HEK293 (cell line): ENCODE measurements at regions not wholly inside any gene's neighbourhood (a gene's known extent, or its start where the extent isn't known, plus 50 kb on each side); places are given as distances from the start of the nearest gene placed in this dataset.

Experiments used
- CTCF ChIA-PET: fragments of 350-600 bp; formaldehyde crosslinking; extraction: SDS; loops from one replicate; lab custom pipeline; 2021; ENCODE audit warnings: antibody characterized with exemption; lab: Yijun Ruan, JAX
- POLR2A ChIA-PET: fragments of 300-600 bp; formaldehyde crosslinking; extraction: SDS; loops from one replicate; lab custom pipeline; 2020; ENCODE audit warnings: antibody characterized with exemption, inconsistent platforms; lab: Yijun Ruan, JAX
- H3K27ac ChIP-seq: fragments of 200-500 bp; sonication (Bioruptor generic); 2 replicates; pipeline ENCODE4 v1.5.1; 2014; ENCODE audit warnings: low read depth, low read length, control low read depth, inconsistent platforms; ENCODE audit errors: extremely low read depth
- H3K36me3 ChIP-seq, 2 experiments: fragments of 200-500 bp in 1 of 2; sonication (Bioruptor generic) in 1 of 2; 1 replicate in 1 of 2; 2 replicates in 1 of 2; pipeline ENCODE4 v1.5.1; 2014 to 2017; ENCODE audit warnings: inconsistent platforms in 2 of 2, low read length in 2 of 2; ENCODE audit not compliant: control insufficient read depth in 2 of 2, insufficient read depth in 1 of 2
- H3K4me1 ChIP-seq: fragments of 200-500 bp; sonication (Bioruptor generic); 2 replicates; pipeline ENCODE4 v1.5.1; 2014; ENCODE audit warnings: mild to moderate bottlenecking, low read length, inconsistent platforms; ENCODE audit not compliant: control insufficient read depth, insufficient read depth
- H3K4me3 ChIP-seq: 2 replicates; pipeline ENCODE4 v1.5.1; 2011; ENCODE audit warnings: low read depth, mild to moderate bottlenecking, control low read depth, low read length, moderate library complexity
- H3K9me3 ChIP-seq: fragments of 200-500 bp; sonication (Bioruptor generic); 2 replicates; pipeline ENCODE4 v1.5.1; 2014; ENCODE audit warnings: low read depth, low read length, inconsistent platforms; ENCODE audit not compliant: control insufficient read depth, insufficient read depth
- GFI1B ChIP-seq: fragments of 450-650 bp; formaldehyde crosslinking; IDR thresholded peaks from 2 replicates; pipeline ENCODE4 v1.5.1; 2016; ENCODE audit warnings: missing biosample characterization, missing genetic modification characterization
- GLIS1 ChIP-seq: fragments of 450-650 bp; formaldehyde crosslinking; IDR thresholded peaks from 2 replicates; pipeline ENCODE4 v1.5.1; 2016; ENCODE audit warnings: missing biosample characterization, missing genetic modification characterization
- HOXD13 ChIP-seq: sonication (generic); formaldehyde crosslinking; IDR thresholded peaks from 2 replicates; pipeline ENCODE4 v1.8.0; 2022; ENCODE audit warnings: missing genetic modification reagents, borderline replicate concordance
- INSM2 ChIP-seq: fragments of 450-650 bp; formaldehyde crosslinking; IDR thresholded peaks from 2 replicates; pipeline ENCODE4 v1.5.1; 2016; ENCODE audit warnings: missing biosample characterization, missing genetic modification characterization
- MEIS1 ChIP-seq: sonication (generic); formaldehyde crosslinking; IDR thresholded peaks from 2 replicates; pipeline ENCODE4 v1.8.1; 2022; ENCODE audit warnings: missing genetic modification reagents, mild to moderate bottlenecking, borderline replicate concordance
- PRDM10 ChIP-seq: fragments of 450-650 bp; formaldehyde crosslinking; IDR thresholded peaks from 2 replicates; pipeline ENCODE4 v1.5.1; 2016; ENCODE audit warnings: missing biosample characterization, missing genetic modification characterization
- PRDM6 ChIP-seq: fragments of 450-650 bp; formaldehyde crosslinking; IDR thresholded peaks from 2 replicates; pipeline ENCODE4 v1.5.1; 2017; ENCODE audit warnings: missing biosample characterization, missing genetic modification characterization
- SCRT1 ChIP-seq: fragments of 450-650 bp; formaldehyde crosslinking; IDR thresholded peaks from 2 replicates; pipeline ENCODE4 v1.5.1; 2016; ENCODE audit warnings: missing biosample characterization, missing genetic modification characterization, borderline replicate concordance
- SETDB1 ChIP-seq: IDR thresholded peaks from one replicate; pipeline ENCODE4 v1.6.1; 2017; ENCODE audit warnings: mild to moderate bottlenecking, low read length, moderate library complexity, mixed read lengths; ENCODE audit not compliant: insufficient read length
- SP7 ChIP-seq: fragments of 450-650 bp; formaldehyde crosslinking; IDR thresholded peaks from 2 replicates; pipeline ENCODE4 v1.5.1; 2016; ENCODE audit warnings: missing biosample characterization, missing genetic modification characterization
- ZBTB21 ChIP-seq: fragments of 450-650 bp; formaldehyde crosslinking; IDR thresholded peaks from 2 replicates; pipeline ENCODE4 v1.5.1; 2017; ENCODE audit warnings: missing biosample characterization, missing genetic modification characterization
- ZBTB7A ChIP-seq: fragments of 450-650 bp; formaldehyde crosslinking; IDR thresholded peaks from 2 replicates; pipeline ENCODE4 v1.5.1; 2016; ENCODE audit warnings: low read depth, missing biosample characterization, missing genetic modification characterization
- ZNF24 ChIP-seq: fragments of 450-650 bp; formaldehyde crosslinking; IDR thresholded peaks from 2 replicates; pipeline ENCODE4 v1.5.1; 2016; ENCODE audit warnings: missing biosample characterization, missing genetic modification characterization
- ZNF302 ChIP-seq: fragments of 450-650 bp; formaldehyde crosslinking; IDR thresholded peaks from 2 replicates; pipeline ENCODE4 v1.5.1; 2016; ENCODE audit warnings: missing biosample characterization, missing genetic modification characterization, low read depth
- ZNF324 ChIP-seq: fragments of 450-650 bp; formaldehyde crosslinking; IDR thresholded peaks from 2 replicates; pipeline ENCODE4 v1.5.1; 2016; ENCODE audit warnings: missing biosample characterization, missing genetic modification characterization
- ZNF366 ChIP-seq: fragments of 450-650 bp; formaldehyde crosslinking; conservative IDR thresholded peaks from 2 replicates; pipeline ENCODE4 v1.5.1; 2016; ENCODE audit warnings: missing biosample characterization, missing genetic modification characterization
- ZNF394 ChIP-seq: fragments of 450-650 bp; formaldehyde crosslinking; IDR thresholded peaks from 2 replicates; pipeline ENCODE4 v1.5.1; 2016; ENCODE audit warnings: missing biosample characterization, missing genetic modification characterization, mild to moderate bottlenecking, moderate library complexity, borderline replicate concordance
- ZNF48 ChIP-seq: fragments of 450-650 bp; formaldehyde crosslinking; IDR thresholded peaks from 2 replicates; pipeline ENCODE4 v1.5.1; 2016; ENCODE audit warnings: missing biosample characterization, missing genetic modification characterization
- ZNF513 ChIP-seq: fragments of 450-650 bp; IDR thresholded peaks from 2 replicates; pipeline ENCODE4 v1.5.1; 2018; ENCODE audit warnings: missing biosample characterization, missing genetic modification characterization
- ZNF561 ChIP-seq: fragments of 450-650 bp; IDR thresholded peaks from 2 replicates; pipeline ENCODE4 v1.5.1; 2018; ENCODE audit warnings: missing biosample characterization, missing genetic modification characterization, borderline replicate concordance
- ZNF660 ChIP-seq: fragments of 450-650 bp; IDR thresholded peaks from 2 replicates; pipeline ENCODE4 v1.5.1; 2018; ENCODE audit warnings: missing biosample characterization, mild to moderate bottlenecking, missing genetic modification characterization

- TF ChIP-seq PRDM6 (tag by site-specific recombination): peak; percentile 68
- TF ChIP-seq ZNF660 (tag by site-specific recombination): peak; percentile 61
- peak; percentile 89 for TF ChIP-seq HOXD13 (CRISPR knock-in tag)
- 0 out of 2 replicates have a peak, but pooled peaks have one; percentile 20 for TF ChIP-seq PRDM10
- TF ChIP-seq ZNF366 (tag by site-specific recombination): peak; percentile 66
- no peak for TF ChIP-seq MEIS1
- TF ChIP-seq GLIS1 (tag by site-specific recombination): 0 out of 2 replicates have a peak, but pooled peaks have one; percentile 35
- peak; percentile 67 for TF ChIP-seq ZNF394 (tag by site-specific recombination)
- TF ChIP-seq SETDB1: peak; percentile 53
- TF ChIP-seq SP7 (tag by site-specific recombination): peak; percentile 56
- TF ChIP-seq ZNF513 (tag by site-specific recombination): no peak
Measured at GRCh38 chr6:130602151-130602770, 224.9 kb upstream of the SMLR1 start (continued).

- H3K9me3 ChIP-seq: no peaks in the 10 kb centered on the region
- ChIA-PET POLR2A (no interaction called here), CTCF (interaction anchor here (0.5 kb wide), 1 partner anchor 279 kb away, joined by 5 read pairs; no protein-coding TSS in a partner anchor)
- H3K4me3 ChIP-seq: no peak overlapping the region
- H3K27ac ChIP-seq: no peak overlapping the region
- TF ChIP-seq GFI1B (no peak), ZNF324 (tag by site-specific recombination) (no peak), ZNF561 (tag by site-specific recombination) (no peak), ZNF24 (tag by site-specific recombination) (no peak), ZNF302 (no peak), INSM2 (tag by site-specific recombination) (no peak), ZBTB7A (no peak), ZBTB21 (no peak), HOXD13 (CRISPR knock-in tag) (no peak), SCRT1 (tag by site-specific recombination) (no peak), ZNF48 (tag by site-specific recombination) (no peak)
- H3K4me1 ChIP-seq: peaks cover 6% of the 10 kb centered on the region
- H3K36me3 ChIP-seq: no peaks in the 10 kb centered on the region
Measured at GRCh38 chr6:130603391-130603790, 223.8 kb upstream of the SMLR1 start.
